Activated naive CD8-positive, alpha-beta T cell treated with anti-CD3 and anti-CD28 coated beads, Interleukin-2, amount 10 ng/mL, durations not matched to agents 7 days and 5 days (primary cell): ENCODE measurements at regions not wholly inside any gene's neighbourhood (a gene's known extent, or its start where the extent isn't known, plus 50 kb on each side); places are given as distances from the start of the nearest gene placed in this dataset.

Source experiments
- ATAC-seq: fragments of 150-1000 bp; cut with Tn5 transposase; one replicate; pipeline ENCODE4 v1.10.0; 2021; ENCODE audit warnings: low read depth, moderate library complexity
- POLR2A ChIA-PET: fragments of 350-600 bp; sonication (Branson Sonifier 250); formaldehyde crosslinking; loops from one replicate; lab custom pipeline; 2021; ENCODE audit warnings: antibody characterized with exemption; lab: Charles Lee
- DNase-seq: peaks from one replicate; pipeline ENCODE4 v3.0.0; 2021
- H3K27ac Mint-ChIP-seq: one replicate; pipeline ENCODE4 v1.8.0; 2022; ENCODE audit warnings: mild to moderate bottlenecking, mixed read lengths
- H3K27me3 Mint-ChIP-seq: one replicate; pipeline ENCODE4 v1.8.0; 2022; ENCODE audit warnings: mild to moderate bottlenecking, moderate library complexity, mixed read lengths
- H3K36me3 Mint-ChIP-seq: one replicate; pipeline ENCODE4 v1.8.0; 2021; ENCODE audit warnings: mild to moderate bottlenecking, mixed read lengths
- H3K4me1 Mint-ChIP-seq: one replicate; pipeline ENCODE4 v1.8.0; 2021; ENCODE audit warnings: mixed read lengths
- H3K4me3 Mint-ChIP-seq: one replicate; pipeline ENCODE4 v1.8.0; 2022; ENCODE audit warnings: mild to moderate bottlenecking, moderate library complexity, mixed read lengths
- H3K9me3 Mint-ChIP-seq: one replicate; pipeline ENCODE4 v1.8.0; 2021; ENCODE audit warnings: mixed read lengths

DNA sequence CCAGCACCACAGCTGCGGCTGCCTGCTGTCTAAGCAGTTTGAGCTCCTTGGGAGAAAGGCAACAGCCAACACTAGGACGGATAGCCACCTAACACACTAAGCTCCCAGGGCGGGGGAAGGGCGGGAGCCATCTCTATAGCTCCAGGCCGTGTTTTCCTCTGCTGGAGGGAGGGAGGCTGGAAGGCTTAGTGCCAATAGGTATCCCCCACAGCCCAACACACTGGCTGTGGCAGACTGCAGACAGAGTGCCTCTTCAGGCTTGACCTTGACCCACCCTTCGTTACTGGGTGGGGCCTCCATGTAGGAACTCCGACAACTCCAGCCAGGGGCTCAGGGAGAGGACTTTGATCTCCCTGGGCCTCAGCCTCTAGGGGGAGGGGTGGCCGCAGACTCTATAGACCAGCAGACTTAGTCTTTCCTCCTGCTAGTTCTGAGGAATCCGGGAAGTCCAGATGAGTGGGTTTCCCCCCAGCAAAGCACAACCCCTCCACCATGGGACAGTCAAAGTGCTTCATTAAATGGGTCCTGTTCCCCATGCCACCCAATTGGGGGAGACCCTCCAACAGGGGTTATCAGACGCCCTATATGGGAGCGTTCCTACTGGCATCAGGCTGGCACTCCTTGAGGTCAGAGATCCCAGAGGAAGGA lies 314.4 kb upstream of the MKI67 start:
- DNase-seq (no peak), ATAC-seq (no peak)
- Mint-ChIP-seq H3K9me3 (peaks cover 7% of the 10 kb centered on the region), H3K36me3 (no peaks in the 10 kb centered on the region), H3K4me1 (no peaks in the 10 kb centered on the region), H3K27me3 (no peaks in the 10 kb centered on the region), H3K27ac (no peak overlapping the region), H3K4me3 (no peak overlapping the region)
- POLR2A ChIA-PET: no interaction called here

DNA sequence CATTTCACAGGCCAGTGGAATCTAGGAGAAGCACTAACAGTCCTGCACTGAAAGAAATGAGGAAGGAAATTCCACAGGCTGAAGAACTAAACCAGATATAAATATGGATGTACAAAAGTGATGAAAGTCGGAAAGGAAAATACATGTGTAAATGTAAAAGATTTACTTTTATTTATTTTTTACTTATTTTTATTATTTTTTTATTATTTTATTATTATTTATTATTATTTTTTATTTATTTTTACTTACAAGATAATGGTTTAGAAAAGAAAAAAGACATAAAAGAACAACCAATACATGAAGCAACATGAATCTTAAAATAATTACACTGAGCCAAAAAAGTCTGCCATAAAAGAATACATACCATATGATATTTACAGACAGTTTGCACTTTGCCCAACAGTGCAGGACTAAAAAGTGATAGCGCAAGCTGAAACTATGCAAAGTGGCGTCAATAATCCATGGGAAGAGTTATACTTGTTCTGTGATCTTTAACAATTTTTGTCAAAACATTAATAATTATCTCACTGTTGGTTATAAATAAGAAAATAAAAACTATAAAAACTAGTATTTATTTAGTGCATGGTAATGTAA lies 317.8 kb upstream of the MKI67 start:
- POLR2A ChIA-PET: no interaction called here

DNA sequence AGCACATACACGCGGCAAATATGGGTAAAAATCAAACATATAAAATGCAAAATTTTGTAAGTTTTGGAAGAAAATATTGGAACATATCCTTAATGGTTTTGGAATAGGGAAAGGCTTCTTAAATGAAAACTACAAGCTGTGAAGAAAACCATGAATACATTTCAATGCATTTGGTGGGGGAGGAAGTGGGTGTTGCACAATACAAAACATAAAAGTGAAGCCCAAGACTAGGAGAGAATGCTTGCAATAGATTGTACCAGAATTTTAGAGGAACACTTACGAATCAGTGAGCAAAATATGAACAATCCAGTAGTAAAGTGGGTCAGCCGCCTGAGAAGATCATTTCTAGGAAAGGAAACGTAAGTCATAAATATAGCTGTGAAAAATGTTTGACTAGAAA lies 322.6 kb upstream of the MKI67 start:
- H3K27me3 Mint-ChIP-seq: peaks cover 2% of the 10 kb centered on the region
- ATAC-seq (no peak), DNase-seq (no peak)
- POLR2A ChIA-PET: no interaction called here
- no peaks in the 10 kb centered on the region for H3K4me1 Mint-ChIP-seq
- H3K4me3 Mint-ChIP-seq: no peak overlapping the region
- H3K9me3 Mint-ChIP-seq: no peaks in the 10 kb centered on the region
- no peaks in the 10 kb centered on the region for H3K36me3 Mint-ChIP-seq
- H3K27ac Mint-ChIP-seq: no peak overlapping the region

More for the DNA sequence above, 317.8 kb upstream of the MKI67 start:
- ATAC-seq: no peak
- Mint-ChIP-seq H3K4me3 (no peak overlapping the region), H3K9me3 (no peaks in the 10 kb centered on the region), H3K36me3 (no peaks in the 10 kb centered on the region), H3K27me3 (peaks cover 2% of the 10 kb centered on the region), H3K27ac (no peak overlapping the region), H3K4me1 (no peaks in the 10 kb centered on the region)
- no peak for DNase-seq

- DNase-seq: no peak
- H3K4me3 Mint-ChIP-seq: no peak overlapping the region
- no peak for ATAC-seq
- H3K27ac Mint-ChIP-seq: no peak overlapping the region
- H3K27me3 Mint-ChIP-seq: peaks cover 2% of the 10 kb centered on the region
- POLR2A ChIA-PET: no interaction called here
- no peaks in the 10 kb centered on the region for H3K4me1 Mint-ChIP-seq
- no peaks in the 10 kb centered on the region for H3K36me3 Mint-ChIP-seq
- no peaks in the 10 kb centered on the region for H3K9me3 Mint-ChIP-seq
Measured at GRCh38 chr10:128451879-128452278, 325.7 kb upstream of the MKI67 start.

DNA sequence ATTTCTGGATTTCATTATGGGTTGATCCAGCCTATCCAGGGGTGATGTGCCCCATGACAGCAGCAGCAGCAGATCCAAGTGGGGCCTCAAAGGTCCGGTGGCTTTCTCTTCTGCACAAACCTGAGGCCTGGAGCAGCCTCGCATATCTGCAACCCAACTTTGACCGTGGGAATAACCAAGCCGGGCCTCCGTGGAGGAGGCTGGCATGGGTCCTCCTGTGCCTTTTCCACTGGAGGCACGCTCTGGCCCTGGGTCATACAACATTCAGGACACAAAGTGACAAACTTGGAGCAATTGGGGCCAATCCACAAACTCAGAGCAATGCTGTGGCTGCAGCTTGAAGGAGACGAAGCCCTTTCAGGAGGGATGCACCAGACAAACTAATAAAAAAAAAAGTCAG lies 330.0 kb upstream of the MKI67 start:
- no peaks in the 10 kb centered on the region for H3K4me1 Mint-ChIP-seq
- no peaks in the 10 kb centered on the region for H3K27me3 Mint-ChIP-seq
- POLR2A ChIA-PET: no interaction called here
- no peak overlapping the region for H3K4me3 Mint-ChIP-seq
- H3K27ac Mint-ChIP-seq: no peak overlapping the region
- H3K9me3 Mint-ChIP-seq: no peaks in the 10 kb centered on the region
- no peak for DNase-seq
- ATAC-seq: no peak
- H3K36me3 Mint-ChIP-seq: no peaks in the 10 kb centered on the region

DNA sequence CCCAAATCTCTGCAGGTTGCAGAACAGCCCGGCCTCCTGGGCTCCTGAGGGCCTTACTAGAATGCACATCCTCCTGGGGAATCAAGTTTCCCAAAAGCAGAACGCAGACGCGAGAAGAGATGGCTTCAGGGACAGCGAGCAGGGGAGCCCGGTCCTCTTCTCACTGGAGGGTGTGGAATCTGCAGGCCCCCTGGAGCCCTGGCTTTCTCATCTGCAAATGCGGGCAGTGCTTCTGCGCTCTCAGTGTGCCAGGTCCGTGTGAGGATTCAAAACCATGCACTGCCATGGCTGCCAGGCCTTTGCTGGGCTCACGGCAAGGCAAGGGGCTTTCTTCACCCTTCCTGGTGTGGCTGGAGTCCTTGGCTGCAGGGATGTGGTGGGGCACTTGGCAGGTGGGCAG lies 330.9 kb upstream of the MKI67 start:
- DNase-seq (no peak), ATAC-seq (no peak)
- POLR2A ChIA-PET: no interaction called here
- Mint-ChIP-seq H3K4me3 (no peak overlapping the region), H3K9me3 (no peaks in the 10 kb centered on the region), H3K27ac (no peak overlapping the region), H3K4me1 (no peaks in the 10 kb centered on the region), H3K27me3 (no peaks in the 10 kb centered on the region), H3K36me3 (no peaks in the 10 kb centered on the region)

- H3K27ac Mint-ChIP-seq: no peak overlapping the region
- DNase-seq: no peak
- no peaks in the 10 kb centered on the region for H3K4me1 Mint-ChIP-seq
- H3K9me3 Mint-ChIP-seq: peaks cover 2% of the 10 kb centered on the region
- no peaks in the 10 kb centered on the region for H3K36me3 Mint-ChIP-seq
- H3K4me3 Mint-ChIP-seq: no peak overlapping the region
- POLR2A ChIA-PET: no interaction called here
- H3K27me3 Mint-ChIP-seq: no peaks in the 10 kb centered on the region
- no peak for ATAC-seq
Measured at GRCh38 chr10:128461991-128462390, 335.8 kb upstream of the MKI67 start.

- H3K27ac Mint-ChIP-seq: no peak overlapping the region
- ATAC-seq: no peak
- no peak overlapping the region for H3K4me3 Mint-ChIP-seq
Measured at GRCh38 chr10:128462844-128463243, 336.6 kb upstream of the MKI67 start.

GRCh38 chr10:128463991-128464760 lies 338.0 kb upstream of the MKI67 start:
- Mint-ChIP-seq H3K27ac (no peak overlapping the region), H3K4me1 (no peaks in the 10 kb centered on the region), H3K4me3 (no peak overlapping the region), H3K27me3 (no peaks in the 10 kb centered on the region), H3K9me3 (peaks cover 2% of the 10 kb centered on the region), H3K36me3 (no peaks in the 10 kb centered on the region)
- ATAC-seq: no peak
- POLR2A ChIA-PET: no interaction called here
- DNase-seq: no peak

More at GRCh38 chr10:128462844-128463243, 336.6 kb upstream of the MKI67 start:
- Mint-ChIP-seq H3K27me3 (no peaks in the 10 kb centered on the region), H3K9me3 (peaks cover 2% of the 10 kb centered on the region), H3K36me3 (no peaks in the 10 kb centered on the region), H3K4me1 (no peaks in the 10 kb centered on the region)
- no peak for DNase-seq
- POLR2A ChIA-PET: no interaction called here

DNA sequence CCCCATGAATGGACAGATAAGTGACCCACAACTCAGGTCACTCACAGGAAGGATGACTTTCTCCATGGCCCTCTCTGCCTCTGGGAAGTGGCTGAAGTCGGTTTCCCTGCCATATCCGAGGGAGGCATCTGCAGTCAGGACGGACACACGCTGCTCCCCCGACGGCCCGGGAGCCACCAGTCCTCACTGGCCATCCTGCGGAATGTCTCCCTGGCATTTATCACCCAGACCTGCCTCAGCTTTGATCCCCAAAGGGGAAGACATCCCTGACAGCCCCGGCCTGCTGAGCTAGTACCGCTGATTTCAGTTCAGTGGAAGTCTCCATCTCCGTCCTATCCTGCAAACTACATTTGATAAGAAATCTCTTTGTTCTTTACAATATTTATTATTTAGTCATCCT lies 339.5 kb upstream of the MKI67 start:
- ATAC-seq (no peak), DNase-seq (no peak)
- peaks cover 2% of the 10 kb centered on the region for H3K9me3 Mint-ChIP-seq
- H3K4me1 Mint-ChIP-seq: no peaks in the 10 kb centered on the region
- no peaks in the 10 kb centered on the region for H3K36me3 Mint-ChIP-seq
- H3K4me3 Mint-ChIP-seq: no peak overlapping the region
- POLR2A ChIA-PET: no interaction called here
- no peak overlapping the region for H3K27ac Mint-ChIP-seq
- no peaks in the 10 kb centered on the region for H3K27me3 Mint-ChIP-seq

DNA sequence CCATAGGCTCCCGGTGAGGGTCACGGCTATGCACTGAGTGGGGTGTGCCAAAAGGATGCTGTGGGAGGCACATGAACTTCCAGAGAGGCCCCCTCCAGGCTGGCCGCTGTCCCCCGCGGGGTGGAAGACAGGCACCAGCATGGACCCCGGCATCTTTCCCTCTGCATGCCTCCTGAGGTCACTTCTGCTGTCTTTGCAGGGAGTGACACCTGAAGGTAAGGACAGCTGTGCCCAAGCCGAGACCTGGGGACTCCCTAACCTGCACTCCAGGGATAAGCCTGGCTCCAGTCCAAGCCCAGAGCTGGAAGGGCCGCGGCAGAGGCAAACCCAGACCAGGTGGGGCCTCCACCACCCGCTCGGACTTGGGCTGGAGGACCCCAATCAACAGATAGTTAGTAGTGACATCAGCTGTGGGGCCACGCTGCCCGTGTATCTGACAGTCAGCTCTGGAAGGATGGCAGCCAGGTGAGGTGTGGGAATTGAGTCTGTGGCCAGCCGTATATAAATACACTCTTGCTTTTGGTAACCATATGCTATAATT lies 340.7 kb upstream of the MKI67 start:
- H3K4me3 Mint-ChIP-seq: no peak overlapping the region
- no peaks in the 10 kb centered on the region for H3K36me3 Mint-ChIP-seq
- POLR2A ChIA-PET: no interaction called here
- DNase-seq: no peak
- peaks cover 2% of the 10 kb centered on the region for H3K9me3 Mint-ChIP-seq
- no peaks in the 10 kb centered on the region for H3K27me3 Mint-ChIP-seq
- no peak overlapping the region for H3K27ac Mint-ChIP-seq
- ATAC-seq: no peak
- H3K4me1 Mint-ChIP-seq: no peaks in the 10 kb centered on the region

- ATAC-seq: no peak
- DNase-seq: no peak
- peaks cover 2% of the 10 kb centered on the region for H3K9me3 Mint-ChIP-seq
Measured at GRCh38 chr10:128468462-128468861, 342.2 kb upstream of the MKI67 start.

DNA sequence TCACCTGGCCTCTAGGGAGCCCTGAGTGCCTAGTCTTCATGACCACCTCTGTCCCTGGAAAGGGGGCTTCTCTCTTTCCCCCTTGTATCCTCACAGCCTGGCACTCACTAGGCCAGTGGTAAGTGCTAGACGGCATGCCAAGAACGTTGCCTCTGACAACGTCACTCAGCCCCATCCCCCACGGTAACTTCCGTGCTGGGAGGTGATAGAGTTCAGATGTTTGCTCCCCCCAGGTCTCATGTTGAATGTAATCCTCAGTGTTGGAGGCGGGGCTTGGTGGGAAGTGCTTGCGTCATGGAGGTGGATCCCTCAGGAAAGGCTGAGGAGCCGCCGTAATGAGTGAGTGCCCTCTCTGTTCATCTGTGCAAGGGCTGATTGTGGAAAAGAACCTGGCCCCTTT lies 343.3 kb upstream of the MKI67 start:
- POLR2A ChIA-PET: no interaction called here
- no peak for ATAC-seq
- H3K4me1 Mint-ChIP-seq: no peaks in the 10 kb centered on the region
- no peaks in the 10 kb centered on the region for H3K36me3 Mint-ChIP-seq
- H3K9me3 Mint-ChIP-seq: peaks cover 2% of the 10 kb centered on the region
- H3K27ac Mint-ChIP-seq: no peak overlapping the region
- no peak for DNase-seq
- no peaks in the 10 kb centered on the region for H3K27me3 Mint-ChIP-seq
- no peak overlapping the region for H3K4me3 Mint-ChIP-seq

More at GRCh38 chr10:128468462-128468861, 342.2 kb upstream of the MKI67 start:
- no peak overlapping the region for H3K27ac Mint-ChIP-seq
- H3K27me3 Mint-ChIP-seq: no peaks in the 10 kb centered on the region
- H3K4me1 Mint-ChIP-seq: no peaks in the 10 kb centered on the region
- POLR2A ChIA-PET: no interaction called here
- H3K4me3 Mint-ChIP-seq: no peak overlapping the region
- no peaks in the 10 kb centered on the region for H3K36me3 Mint-ChIP-seq
